K562 (cell line): ENCODE measurements at regions not wholly inside any gene's neighbourhood (a gene's known extent, or its start where the extent isn't known, plus 50 kb on each side); places are given as distances from the start of the nearest gene placed in this dataset.

Experiments
- ATAC-seq: fragments of 200-7000 bp; cut with Tn5 transposase; 3 replicates; pipeline ENCODE4 v1.9.1; 2020; ENCODE audit warnings: moderate library complexity
- BruUV-seq: library from RNA; stranded (reverse); fragments of 400-500 nt; replicated peaks from 2 replicates; lab custom pipeline; 2021; lab: Mats Ljungman, UMichigan
- CTCF ChIA-PET: fragments of 300-600 bp; formaldehyde crosslinking; extraction: SDS; loops from one replicate; lab custom pipeline; 2021; ENCODE audit warnings: low intra/inter-chr PET ratio; lab: Yijun Ruan, JAX
- POLR2A ChIA-PET: fragments of 300-600, 350-650 bp; sonication (Branson Sonifier 250); formaldehyde crosslinking; extraction: SDS; loops from one replicate; lab custom pipeline; 2021; ENCODE audit warnings: antibody characterized with exemption, inconsistent platforms; lab: Yijun Ruan, JAX
- DNase-seq, 4 experiments: peaks; one replicate each; pipeline versions ENCODE4 v3.0.0 to v3.0.0-alpha.2; 2011 to 2018; ENCODE audit warnings: low spot score in 3 of 4, mixed read lengths in 3 of 4; ENCODE audit errors: extremely low read depth in 1 of 4
- FAIRE-seq: peaks from 2 replicates; lab custom pipeline; 2011; peaks lifted over from hg19 to GRCh38; lab: Jason Lieb, UNC
- H2AFZ ChIP-seq: 2 replicates; pipeline ENCODE4 v1.6.0; 2011; ENCODE audit warnings: low read depth, low read length, control low read depth, inconsistent platforms
- H3K27ac ChIP-seq: fragments of 200-600 bp; 3 replicates; pipeline ENCODE4 v1.8.0; 2011; ENCODE audit warnings: low read depth, mild to moderate bottlenecking, control low read depth, inconsistent platforms, low read length, moderate library complexity, mixed read lengths; ENCODE audit errors: extremely low read depth
- H3K27me3 ChIP-seq, 2 experiments: fragments of 300-600 bp in 1 of 2; 2 replicates in 1 of 2; 3 replicates in 1 of 2; pipeline versions ENCODE4 v1.6.0 to v1.8.0; 2011; ENCODE audit warnings: inconsistent platforms in 2 of 2, low read length in 2 of 2, mild to moderate bottlenecking in 1 of 2, mixed read lengths in 1 of 2, moderate library complexity in 1 of 2; ENCODE audit not compliant: control insufficient read depth in 2 of 2, insufficient read depth in 2 of 2
- H3K36me3 ChIP-seq: fragments of 300-600 bp; 3 replicates; pipeline ENCODE4 v1.8.0; 2011; ENCODE audit warnings: mild to moderate bottlenecking, low read length, inconsistent platforms; ENCODE audit not compliant: control insufficient read depth, insufficient read depth
- H3K4me1 ChIP-seq, 2 experiments: fragments of 200-600 bp in 1 of 2; replicated peaks in 1 of 2; 2 replicates in 1 of 2; 3 replicates in 1 of 2; pipeline versions ENCODE4 v1.5.1 to v1.8.0; 2011; ENCODE audit warnings: inconsistent platforms in 2 of 2, low read length in 2 of 2, mild to moderate bottlenecking in 1 of 2, mixed read lengths in 1 of 2, moderate library complexity in 1 of 2; ENCODE audit not compliant: control insufficient read depth in 2 of 2, insufficient read depth in 2 of 2
- H3K4me2 ChIP-seq: 2 replicates; pipeline ENCODE4 v1.6.1; 2011; ENCODE audit warnings: low read length, control low read depth, inconsistent platforms, mixed read lengths; ENCODE audit not compliant: insufficient read depth
- H3K4me3 ChIP-seq: fragments of 200-600 bp; sonication (generic), shearing (Covaris generic); 2 replicates; pipeline ENCODE4 v1.5.1; 2016; ENCODE audit warnings: control low read depth, inconsistent platforms
- H3K79me2 ChIP-seq: fragments of 200-600 bp; 3 replicates; pipeline ENCODE4 v1.8.0; 2011; ENCODE audit warnings: low read length, inconsistent platforms; ENCODE audit not compliant: control insufficient read depth, insufficient read depth
- H3K9ac ChIP-seq, 2 experiments: 2 replicates each; pipeline versions ENCODE4 v1.6.0 to v1.6.1; 2011; ENCODE audit warnings: low read depth in 2 of 2, low read length in 2 of 2, control low read depth in 1 of 2, inconsistent platforms in 1 of 2, mild to moderate bottlenecking in 1 of 2, mixed read lengths in 1 of 2; ENCODE audit not compliant: insufficient read depth in 1 of 2
- H3K9me1 ChIP-seq: one replicate; pipeline ENCODE4 v1.6.0; 2011; ENCODE audit warnings: inconsistent platforms, mild to moderate bottlenecking, low read length, moderate library complexity; ENCODE audit not compliant: control insufficient read depth, insufficient read depth
- H3K9me3 ChIP-seq: replicated peaks from 2 replicates; pipeline ENCODE4 v1.5.1; 2011; ENCODE audit warnings: low read depth, low read length, inconsistent platforms; ENCODE audit not compliant: control insufficient read depth, insufficient read depth
- H4K20me1 ChIP-seq: replicated peaks from 2 replicates; pipeline ENCODE4 v1.6.1; 2011; ENCODE audit warnings: low read length, inconsistent platforms, mixed read lengths; ENCODE audit not compliant: control insufficient read depth, insufficient read depth
- in situ Hi-C: fragments of 300-500 bp; cut with MboI; formaldehyde crosslinking; loops from 4 replicates; pipeline ENCODE4 v1.15.0; 2018; ENCODE audit warnings: inconsistent platforms, mixed read lengths
- intact Hi-C: fragments of 100-400 bp; cut with micrococcal nuclease; formaldehyde crosslinking; loops from 2 replicates; pipeline ENCODE4 v1.14.2; 2022
- TF ChIP-seq, protein P1 (sequence below): IDR thresholded peaks from 2 replicates; pipeline ENCODE4 v1.6.1; 2016; ENCODE audit warnings: missing genetic modification characterization, missing compliant biosample characterization
- TF ChIP-seq, protein P2 (sequence below): fragments of 450-650 bp; IDR thresholded peaks from 2 replicates; pipeline ENCODE4 v1.6.1; 2016; ENCODE audit warnings: mild to moderate bottlenecking, moderate library complexity

DNA sequence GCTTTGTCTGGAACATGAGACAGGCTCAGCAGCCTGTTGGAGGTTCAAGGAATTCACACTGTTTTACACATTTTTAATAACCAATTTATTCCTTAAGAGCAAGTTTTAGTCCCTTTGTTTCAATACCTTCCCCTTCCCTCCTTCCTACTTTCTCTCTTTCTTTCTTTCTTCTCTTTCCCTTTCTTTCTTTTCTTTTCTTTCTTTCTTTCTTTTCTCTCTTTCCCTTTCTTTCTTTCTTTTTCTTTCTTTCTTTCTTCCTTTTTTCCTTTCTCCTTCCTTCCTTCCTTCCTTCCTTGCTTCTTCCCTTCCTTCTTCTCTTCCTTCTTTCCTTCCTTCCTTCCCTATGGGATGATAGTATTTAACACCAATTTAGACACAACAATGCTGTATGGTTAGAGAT is 164.2 kb downstream of the CENPF start:
- Histone ChIP-seq H3K4me2 (no peak overlapping the region), H3K9ac (no peak overlapping the region), H3K79me2 (no peaks in the 10 kb centered on the region), H2AFZ (no peak overlapping the region), H3K9me1 (no peaks in the 10 kb centered on the region), H3K9me3 (0 out of 2 replicates have a peak, but pooled peaks cover 2% of the 10 kb centered on the region), H3K4me1 (no peaks in the 10 kb centered on the region), H3K36me3 (no peaks in the 10 kb centered on the region), H3K27me3 (no peaks in the 10 kb centered on the region), H4K20me1 (no peaks in the 10 kb centered on the region), H3K27ac (no peak overlapping the region), H3K4me3 (no peak overlapping the region)
- no TSS peak for BruUV-seq
- ChIA-PET CTCF (no interaction called here), POLR2A (no interaction called here)
- in situ Hi-C loops = no loop called here
- DNase-seq (no peak), ATAC-seq (no peak), FAIRE-seq (no peak)
- intact Hi-C loops = no loop called here
- TF ChIP-seq, protein P1, sequence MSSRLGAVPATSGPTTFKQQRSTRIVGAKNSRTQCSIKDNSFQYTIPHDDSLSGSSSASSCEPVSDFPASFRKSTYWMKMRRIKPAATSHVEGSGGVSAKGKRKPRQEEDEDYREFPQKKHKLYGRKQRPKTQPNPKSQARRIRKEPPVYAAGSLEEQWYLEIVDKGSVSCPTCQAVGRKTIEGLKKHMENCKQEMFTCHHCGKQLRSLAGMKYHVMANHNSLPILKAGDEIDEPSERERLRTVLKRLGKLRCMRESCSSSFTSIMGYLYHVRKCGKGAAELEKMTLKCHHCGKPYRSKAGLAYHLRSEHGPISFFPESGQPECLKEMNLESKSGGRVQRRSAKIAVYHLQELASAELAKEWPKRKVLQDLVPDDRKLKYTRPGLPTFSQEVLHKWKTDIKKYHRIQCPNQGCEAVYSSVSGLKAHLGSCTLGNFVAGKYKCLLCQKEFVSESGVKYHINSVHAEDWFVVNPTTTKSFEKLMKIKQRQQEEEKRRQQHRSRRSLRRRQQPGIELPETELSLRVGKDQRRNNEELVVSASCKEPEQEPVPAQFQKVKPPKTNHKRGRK (tag) = peak; percentile 67
- TF ChIP-seq, protein P2, sequence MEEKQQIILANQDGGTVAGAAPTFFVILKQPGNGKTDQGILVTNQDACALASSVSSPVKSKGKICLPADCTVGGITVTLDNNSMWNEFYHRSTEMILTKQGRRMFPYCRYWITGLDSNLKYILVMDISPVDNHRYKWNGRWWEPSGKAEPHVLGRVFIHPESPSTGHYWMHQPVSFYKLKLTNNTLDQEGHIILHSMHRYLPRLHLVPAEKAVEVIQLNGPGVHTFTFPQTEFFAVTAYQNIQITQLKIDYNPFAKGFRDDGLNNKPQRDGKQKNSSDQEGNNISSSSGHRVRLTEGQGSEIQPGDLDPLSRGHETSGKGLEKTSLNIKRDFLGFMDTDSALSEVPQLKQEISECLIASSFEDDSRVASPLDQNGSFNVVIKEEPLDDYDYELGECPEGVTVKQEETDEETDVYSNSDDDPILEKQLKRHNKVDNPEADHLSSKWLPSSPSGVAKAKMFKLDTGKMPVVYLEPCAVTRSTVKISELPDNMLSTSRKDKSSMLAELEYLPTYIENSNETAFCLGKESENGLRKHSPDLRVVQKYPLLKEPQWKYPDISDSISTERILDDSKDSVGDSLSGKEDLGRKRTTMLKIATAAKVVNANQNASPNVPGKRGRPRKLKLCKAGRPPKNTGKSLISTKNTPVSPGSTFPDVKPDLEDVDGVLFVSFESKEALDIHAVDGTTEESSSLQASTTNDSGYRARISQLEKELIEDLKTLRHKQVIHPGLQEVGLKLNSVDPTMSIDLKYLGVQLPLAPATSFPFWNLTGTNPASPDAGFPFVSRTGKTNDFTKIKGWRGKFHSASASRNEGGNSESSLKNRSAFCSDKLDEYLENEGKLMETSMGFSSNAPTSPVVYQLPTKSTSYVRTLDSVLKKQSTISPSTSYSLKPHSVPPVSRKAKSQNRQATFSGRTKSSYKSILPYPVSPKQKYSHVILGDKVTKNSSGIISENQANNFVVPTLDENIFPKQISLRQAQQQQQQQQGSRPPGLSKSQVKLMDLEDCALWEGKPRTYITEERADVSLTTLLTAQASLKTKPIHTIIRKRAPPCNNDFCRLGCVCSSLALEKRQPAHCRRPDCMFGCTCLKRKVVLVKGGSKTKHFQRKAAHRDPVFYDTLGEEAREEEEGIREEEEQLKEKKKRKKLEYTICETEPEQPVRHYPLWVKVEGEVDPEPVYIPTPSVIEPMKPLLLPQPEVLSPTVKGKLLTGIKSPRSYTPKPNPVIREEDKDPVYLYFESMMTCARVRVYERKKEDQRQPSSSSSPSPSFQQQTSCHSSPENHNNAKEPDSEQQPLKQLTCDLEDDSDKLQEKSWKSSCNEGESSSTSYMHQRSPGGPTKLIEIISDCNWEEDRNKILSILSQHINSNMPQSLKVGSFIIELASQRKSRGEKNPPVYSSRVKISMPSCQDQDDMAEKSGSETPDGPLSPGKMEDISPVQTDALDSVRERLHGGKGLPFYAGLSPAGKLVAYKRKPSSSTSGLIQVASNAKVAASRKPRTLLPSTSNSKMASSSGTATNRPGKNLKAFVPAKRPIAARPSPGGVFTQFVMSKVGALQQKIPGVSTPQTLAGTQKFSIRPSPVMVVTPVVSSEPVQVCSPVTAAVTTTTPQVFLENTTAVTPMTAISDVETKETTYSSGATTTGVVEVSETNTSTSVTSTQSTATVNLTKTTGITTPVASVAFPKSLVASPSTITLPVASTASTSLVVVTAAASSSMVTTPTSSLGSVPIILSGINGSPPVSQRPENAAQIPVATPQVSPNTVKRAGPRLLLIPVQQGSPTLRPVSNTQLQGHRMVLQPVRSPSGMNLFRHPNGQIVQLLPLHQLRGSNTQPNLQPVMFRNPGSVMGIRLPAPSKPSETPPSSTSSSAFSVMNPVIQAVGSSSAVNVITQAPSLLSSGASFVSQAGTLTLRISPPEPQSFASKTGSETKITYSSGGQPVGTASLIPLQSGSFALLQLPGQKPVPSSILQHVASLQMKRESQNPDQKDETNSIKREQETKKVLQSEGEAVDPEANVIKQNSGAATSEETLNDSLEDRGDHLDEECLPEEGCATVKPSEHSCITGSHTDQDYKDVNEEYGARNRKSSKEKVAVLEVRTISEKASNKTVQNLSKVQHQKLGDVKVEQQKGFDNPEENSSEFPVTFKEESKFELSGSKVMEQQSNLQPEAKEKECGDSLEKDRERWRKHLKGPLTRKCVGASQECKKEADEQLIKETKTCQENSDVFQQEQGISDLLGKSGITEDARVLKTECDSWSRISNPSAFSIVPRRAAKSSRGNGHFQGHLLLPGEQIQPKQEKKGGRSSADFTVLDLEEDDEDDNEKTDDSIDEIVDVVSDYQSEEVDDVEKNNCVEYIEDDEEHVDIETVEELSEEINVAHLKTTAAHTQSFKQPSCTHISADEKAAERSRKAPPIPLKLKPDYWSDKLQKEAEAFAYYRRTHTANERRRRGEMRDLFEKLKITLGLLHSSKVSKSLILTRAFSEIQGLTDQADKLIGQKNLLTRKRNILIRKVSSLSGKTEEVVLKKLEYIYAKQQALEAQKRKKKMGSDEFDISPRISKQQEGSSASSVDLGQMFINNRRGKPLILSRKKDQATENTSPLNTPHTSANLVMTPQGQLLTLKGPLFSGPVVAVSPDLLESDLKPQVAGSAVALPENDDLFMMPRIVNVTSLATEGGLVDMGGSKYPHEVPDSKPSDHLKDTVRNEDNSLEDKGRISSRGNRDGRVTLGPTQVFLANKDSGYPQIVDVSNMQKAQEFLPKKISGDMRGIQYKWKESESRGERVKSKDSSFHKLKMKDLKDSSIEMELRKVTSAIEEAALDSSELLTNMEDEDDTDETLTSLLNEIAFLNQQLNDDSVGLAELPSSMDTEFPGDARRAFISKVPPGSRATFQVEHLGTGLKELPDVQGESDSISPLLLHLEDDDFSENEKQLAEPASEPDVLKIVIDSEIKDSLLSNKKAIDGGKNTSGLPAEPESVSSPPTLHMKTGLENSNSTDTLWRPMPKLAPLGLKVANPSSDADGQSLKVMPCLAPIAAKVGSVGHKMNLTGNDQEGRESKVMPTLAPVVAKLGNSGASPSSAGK = no peak
